ENCODE measurements at regions not wholly inside any gene's neighbourhood (a gene's known extent, or its start where the extent isn't known, plus 50 kb on each side); places are given as distances from the start of the nearest gene placed in this dataset.

- FAIRE-seq, result no peak
- H3K9me3 ChIP-seq, result peaks cover 10% of the 10 kb centered on the region; the same call in 1 of the 3 replicates
- H3K4me2 ChIP-seq, result no peak overlapping the region
- no peaks in the 10 kb centered on the region for H3K4me1 ChIP-seq
- ChIA-PET CTCF (interaction anchor here (1.0 kb wide), 1 partner anchor 37 kb away, joined by 3 read pairs; no protein-coding TSS in a partner anchor), POLR2A (no interaction called here)
- TF ChIP-seq CBX2 (IDR thresholded peaks at IDR 0.05; ENCODE audit: borderline replicate concordance, low read depth), result no peak
- TF ChIP-seq ZC3H11A (IDR thresholded peaks at IDR 0.05), result no peak
- no peak for TF ChIP-seq E2F6 (IDR thresholded peaks at IDR 0.05; ENCODE audit: borderline replicate concordance, low read depth)
- TF ChIP-seq ZSCAN20 (CRISPR knock-in tag; IDR thresholded peaks at IDR 0.05), result no peak
- no peak for TF ChIP-seq BHLHE40 (IDR thresholded peaks at IDR 0.05; ENCODE audit: low read depth, low read length)
- TF ChIP-seq, protein P1, sequence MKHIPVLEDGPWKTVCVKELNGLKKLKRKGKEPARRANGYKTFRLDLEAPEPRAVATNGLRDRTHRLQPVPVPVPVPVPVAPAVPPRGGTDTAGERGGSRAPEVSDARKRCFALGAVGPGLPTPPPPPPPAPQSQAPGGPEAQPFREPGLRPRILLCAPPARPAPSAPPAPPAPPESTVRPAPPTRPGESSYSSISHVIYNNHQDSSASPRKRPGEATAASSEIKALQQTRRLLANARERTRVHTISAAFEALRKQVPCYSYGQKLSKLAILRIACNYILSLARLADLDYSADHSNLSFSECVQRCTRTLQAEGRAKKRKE (CRISPR knock-in tag; IDR thresholded peaks at IDR 0.05; ENCODE audit: low read depth), result no peak
- TF ChIP-seq REST (IDR thresholded peaks at IDR 0.05), result no peak
- TF ChIP-seq RARB (CRISPR knock-in tag; IDR thresholded peaks at IDR 0.05), result no peak
- TF ChIP-seq ZNF302 (CRISPR knock-in tag; IDR thresholded peaks at IDR 0.05), result no peak
- TF ChIP-seq HDAC2 (IDR thresholded peaks at IDR 0.05), result no peak
- DNase-seq (ENCODE audit: low read depth in 1 of 2, low spot score in 1 of 2), result no peak
- H3K27ac ChIP-seq, result no peak overlapping the region
- H3K4me3 ChIP-seq, result no peak overlapping the region
- WGBS (ENCODE audit: missing lambda C conversion rate), result 69% methylated on average over 10 of the region's 10 CpGs
- ATAC-seq, result no peak
Observed at GRCh38 chr3:32621466-32621865, 50.8 kb upstream of the DYNC1LI1 start.

DNA sequence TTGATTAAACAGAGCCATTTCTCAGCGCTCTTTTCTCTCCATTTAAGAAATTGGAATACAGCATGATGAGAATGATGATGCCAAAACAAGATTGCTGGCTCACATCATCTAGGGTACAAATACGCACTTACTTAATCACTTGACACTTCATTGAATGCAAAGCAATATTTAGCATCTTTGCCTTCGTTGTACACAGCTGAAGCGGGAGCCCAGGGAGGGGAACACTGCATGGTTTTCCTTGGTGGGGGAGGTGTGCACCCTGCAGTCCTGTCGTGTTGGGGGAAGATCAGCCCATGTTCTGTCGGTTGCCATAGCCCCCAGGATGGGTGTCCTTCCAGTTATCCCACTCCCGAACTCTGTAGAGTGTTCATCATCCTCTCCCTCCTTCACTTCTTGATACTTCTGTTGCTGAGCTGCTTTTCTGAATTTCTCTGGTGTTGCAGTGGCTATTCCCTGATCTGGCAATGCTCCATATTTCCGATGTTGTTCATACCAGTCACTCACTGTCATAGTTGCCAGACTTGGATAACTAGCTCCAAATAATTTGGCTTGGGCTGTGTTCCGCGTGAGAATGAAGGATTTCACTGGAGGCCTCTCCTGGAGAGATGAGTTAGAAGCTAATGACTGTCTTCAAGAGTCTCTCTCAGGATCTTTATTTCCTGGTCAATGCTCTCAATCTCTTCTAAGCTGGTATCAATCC is 50.1 kb upstream of the DYNC1LI1 start:
- 65% methylated on average over 10 of the region's 10 CpGs for WGBS (ENCODE audit: missing lambda C conversion rate)
- Histone ChIP-seq H3K4me1 (no peaks in the 10 kb centered on the region), H3K4me3 (no peak overlapping the region), H3K9me3 (peaks cover 10% of the 10 kb centered on the region; the same call in 1 of the 3 replicates), H3K27ac (no peak overlapping the region), H3K4me2 (no peak overlapping the region)
- TF ChIP-seq MAZ (IDR thresholded peaks at IDR 0.05; ENCODE audit: borderline replicate concordance, low read depth, low read length), result no peak
- no peak for TF ChIP-seq E2F6 (IDR thresholded peaks at IDR 0.05; ENCODE audit: borderline replicate concordance, low read depth)
- no peak for TF ChIP-seq JUN (IDR thresholded peaks at IDR 0.05)
- no peak for TF ChIP-seq ZFP36 (IDR thresholded peaks at IDR 0.05; ENCODE audit: borderline replicate concordance, partially characterized antibody)
- TF ChIP-seq NR3C1 (IDR thresholded peaks at IDR 0.05), result no peak
- no peak for TF ChIP-seq CHD2 (IDR thresholded peaks at IDR 0.05; ENCODE audit: low read length, partially characterized antibody)
- TF ChIP-seq ESRRA (IDR thresholded peaks at IDR 0.05; ENCODE audit: borderline replicate concordance, low read length), result no peak
- TF ChIP-seq MAFK (IDR thresholded peaks at IDR 0.05; ENCODE audit: partially characterized antibody), result no peak
- no peak for TF ChIP-seq MAX (IDR thresholded peaks at IDR 0.05)
- ChIA-PET CTCF (no interaction called here), POLR2A (no interaction called here)
- no peak for FAIRE-seq
- no peak for DNase-seq (ENCODE audit: low read depth in 1 of 2, low spot score in 1 of 2)
- ATAC-seq, result no peak

All from A549 (cell line).